ENCODE measurements at regions not wholly inside any gene's neighbourhood (a gene's known extent, or its start where the extent isn't known, plus 50 kb on each side); places are given as distances from the start of the nearest gene placed in this dataset.
A peak's percentile ranks its signal among the peaks of the same experiment; 100 is the strongest.
"Not testable (repeated sequence)": the region's sequence is repeated elsewhere in the genome, so short reads cannot be mapped to it uniquely, and the experiment has no call there.

- H3K36me3 ChIP-seq (ENCODE audit: control insufficient read depth, insufficient read depth, low read length); H3K9me3 ChIP-seq (ENCODE audit: control insufficient read depth, insufficient read depth, low read length): not testable (repeated sequence)
- H3K4me1 ChIP-seq (ENCODE audit: control insufficient read depth, insufficient read depth, low read length) = peaks cover 49% of the 10 kb centered on the region
- H3K27me3 ChIP-seq (ENCODE audit: control insufficient read depth, insufficient read depth, low read length) = peaks cover 22% of the 10 kb centered on the region
- H3K4me3 ChIP-seq (ENCODE audit: low read depth, low read length) = peak overlapping the region; percentile 46
- peak overlapping the region; percentile 76 for H3K27ac ChIP-seq (ENCODE audit: low read depth, low read length)
- 0 out of 2 replicates have a peak overlapping the region, but pooled peaks have one; percentile 38 for H3K9ac ChIP-seq (ENCODE audit: low read depth, low read length)
Observed at GRCh38 chr6:120931520-120932180, 402.6 kb downstream of the TBC1D32 start.

- peak overlapping the region; percentile 31; the same call in 1 of the 2 replicates for H3K9ac ChIP-seq (ENCODE audit: low read depth, low read length)
- H3K4me1 ChIP-seq (ENCODE audit: control insufficient read depth, insufficient read depth, low read length) = peaks cover 42% of the 10 kb centered on the region
- not testable (repeated sequence) for H3K27ac ChIP-seq (ENCODE audit: low read depth, low read length); H3K4me3 ChIP-seq (ENCODE audit: low read depth, low read length); H3K36me3 ChIP-seq (ENCODE audit: control insufficient read depth, insufficient read depth, low read length); H3K9me3 ChIP-seq (ENCODE audit: control insufficient read depth, insufficient read depth, low read length)
- peaks cover 22% of the 10 kb centered on the region for H3K27me3 ChIP-seq (ENCODE audit: control insufficient read depth, insufficient read depth, low read length)
Observed at GRCh38 chr6:120930500-120930899, 403.8 kb downstream of the TBC1D32 start.

GRCh38 chr6:120924214-120924613, 410.1 kb downstream of the TBC1D32 start:
- Histone ChIP-seq H3K4me3 (ENCODE audit: low read depth, low read length) (no peak overlapping the region), H3K36me3 (ENCODE audit: control insufficient read depth, insufficient read depth, low read length) (no peaks in the 10 kb centered on the region), H3K27me3 (ENCODE audit: control insufficient read depth, insufficient read depth, low read length) (no peaks in the 10 kb centered on the region), H3K9me3 (ENCODE audit: control insufficient read depth, insufficient read depth, low read length) (no peaks in the 10 kb centered on the region), H3K27ac (ENCODE audit: low read depth, low read length) (no peak overlapping the region), H3K4me1 (ENCODE audit: control insufficient read depth, insufficient read depth, low read length) (no peaks in the 10 kb centered on the region), H3K9ac (ENCODE audit: low read depth, low read length) (no peak overlapping the region)

- H3K4me3 ChIP-seq (ENCODE audit: low read depth, low read length) = no peak overlapping the region
- H3K9ac ChIP-seq (ENCODE audit: low read depth, low read length) = no peak overlapping the region
- no peaks in the 10 kb centered on the region for H3K9me3 ChIP-seq (ENCODE audit: control insufficient read depth, insufficient read depth, low read length)
- no peaks in the 10 kb centered on the region for H3K36me3 ChIP-seq (ENCODE audit: control insufficient read depth, insufficient read depth, low read length)
- H3K27me3 ChIP-seq (ENCODE audit: control insufficient read depth, insufficient read depth, low read length) = no peaks in the 10 kb centered on the region
- H3K27ac ChIP-seq (ENCODE audit: low read depth, low read length) = no peak overlapping the region
- H3K4me1 ChIP-seq (ENCODE audit: control insufficient read depth, insufficient read depth, low read length) = no peaks in the 10 kb centered on the region
Observed at GRCh38 chr6:120918137-120918536, 416.1 kb downstream of the TBC1D32 start.

GRCh38 chr6:120916844-120917243, 417.4 kb downstream of the TBC1D32 start:
- Histone ChIP-seq H3K27me3 (ENCODE audit: control insufficient read depth, insufficient read depth, low read length) (no peaks in the 10 kb centered on the region), H3K4me3 (ENCODE audit: low read depth, low read length) (no peak overlapping the region), H3K9me3 (ENCODE audit: control insufficient read depth, insufficient read depth, low read length) (no peaks in the 10 kb centered on the region), H3K27ac (ENCODE audit: low read depth, low read length) (no peak overlapping the region), H3K9ac (ENCODE audit: low read depth, low read length) (no peak overlapping the region), H3K4me1 (ENCODE audit: control insufficient read depth, insufficient read depth, low read length) (no peaks in the 10 kb centered on the region), H3K36me3 (ENCODE audit: control insufficient read depth, insufficient read depth, low read length) (no peaks in the 10 kb centered on the region)

GRCh38 chr6:120913486-120913885, 420.8 kb downstream of the TBC1D32 start:
- no peaks in the 10 kb centered on the region for H3K27me3 ChIP-seq (ENCODE audit: control insufficient read depth, insufficient read depth, low read length)
- no peaks in the 10 kb centered on the region for H3K4me1 ChIP-seq (ENCODE audit: control insufficient read depth, insufficient read depth, low read length)
- H3K9me3 ChIP-seq (ENCODE audit: control insufficient read depth, insufficient read depth, low read length) = no peaks in the 10 kb centered on the region
- H3K4me3 ChIP-seq (ENCODE audit: low read depth, low read length) = no peak overlapping the region
- H3K9ac ChIP-seq (ENCODE audit: low read depth, low read length) = no peak overlapping the region
- no peaks in the 10 kb centered on the region for H3K36me3 ChIP-seq (ENCODE audit: control insufficient read depth, insufficient read depth, low read length)
- no peak overlapping the region for H3K27ac ChIP-seq (ENCODE audit: low read depth, low read length)

- H3K27ac ChIP-seq (ENCODE audit: low read depth, low read length) = no peak overlapping the region
- no peak overlapping the region for H3K9ac ChIP-seq (ENCODE audit: low read depth, low read length)
- H3K4me1 ChIP-seq (ENCODE audit: control insufficient read depth, insufficient read depth, low read length) = no peaks in the 10 kb centered on the region
- H3K9me3 ChIP-seq (ENCODE audit: control insufficient read depth, insufficient read depth, low read length) = no peaks in the 10 kb centered on the region
- H3K4me3 ChIP-seq (ENCODE audit: low read depth, low read length) = no peak overlapping the region
- no peaks in the 10 kb centered on the region for H3K27me3 ChIP-seq (ENCODE audit: control insufficient read depth, insufficient read depth, low read length)
- no peaks in the 10 kb centered on the region for H3K36me3 ChIP-seq (ENCODE audit: control insufficient read depth, insufficient read depth, low read length)
Observed at GRCh38 chr6:120908767-120909166, 425.5 kb downstream of the TBC1D32 start.

GRCh38 chr6:120903836-120904235, 430.4 kb downstream of the TBC1D32 start:
- Histone ChIP-seq H3K4me1 (ENCODE audit: control insufficient read depth, insufficient read depth, low read length) (no peaks in the 10 kb centered on the region), H3K9ac (ENCODE audit: low read depth, low read length) (no peak overlapping the region), H3K27ac (ENCODE audit: low read depth, low read length) (no peak overlapping the region), H3K36me3 (ENCODE audit: control insufficient read depth, insufficient read depth, low read length) (no peaks in the 10 kb centered on the region), H3K27me3 (ENCODE audit: control insufficient read depth, insufficient read depth, low read length) (no peaks in the 10 kb centered on the region), H3K4me3 (ENCODE audit: low read depth, low read length) (no peak overlapping the region), H3K9me3 (ENCODE audit: control insufficient read depth, insufficient read depth, low read length) (no peaks in the 10 kb centered on the region)

- Histone ChIP-seq H3K9me3 (ENCODE audit: control insufficient read depth, insufficient read depth, low read length) (no peaks in the 10 kb centered on the region), H3K4me3 (ENCODE audit: low read depth, low read length) (no peak overlapping the region), H3K4me1 (ENCODE audit: control insufficient read depth, insufficient read depth, low read length) (no peaks in the 10 kb centered on the region), H3K27ac (ENCODE audit: low read depth, low read length) (no peak overlapping the region), H3K36me3 (ENCODE audit: control insufficient read depth, insufficient read depth, low read length) (no peaks in the 10 kb centered on the region), H3K9ac (ENCODE audit: low read depth, low read length) (no peak overlapping the region), H3K27me3 (ENCODE audit: control insufficient read depth, insufficient read depth, low read length) (no peaks in the 10 kb centered on the region)
Observed at GRCh38 chr6:120899932-120900331, 434.3 kb downstream of the TBC1D32 start.

GRCh38 chr6:120894077-120894476, 440.2 kb downstream of the TBC1D32 start:
- Histone ChIP-seq H3K4me3 (ENCODE audit: low read depth, low read length) (no peak overlapping the region), H3K9me3 (ENCODE audit: control insufficient read depth, insufficient read depth, low read length) (no peaks in the 10 kb centered on the region; the same call in 1 of the 2 replicates), H3K4me1 (ENCODE audit: control insufficient read depth, insufficient read depth, low read length) (no peaks in the 10 kb centered on the region), H3K27ac (ENCODE audit: low read depth, low read length) (no peak overlapping the region), H3K9ac (ENCODE audit: low read depth, low read length) (no peak overlapping the region), H3K27me3 (ENCODE audit: control insufficient read depth, insufficient read depth, low read length) (no peaks in the 10 kb centered on the region), H3K36me3 (ENCODE audit: control insufficient read depth, insufficient read depth, low read length) (no peaks in the 10 kb centered on the region)

- Histone ChIP-seq H3K27ac (ENCODE audit: low read depth, low read length) (no peak overlapping the region), H3K27me3 (ENCODE audit: control insufficient read depth, insufficient read depth, low read length) (no peaks in the 10 kb centered on the region), H3K4me3 (ENCODE audit: low read depth, low read length) (no peak overlapping the region), H3K36me3 (ENCODE audit: control insufficient read depth, insufficient read depth, low read length) (no peaks in the 10 kb centered on the region), H3K9ac (ENCODE audit: low read depth, low read length) (no peak overlapping the region), H3K4me1 (ENCODE audit: control insufficient read depth, insufficient read depth, low read length) (no peaks in the 10 kb centered on the region), H3K9me3 (ENCODE audit: control insufficient read depth, insufficient read depth, low read length) (no peaks in the 10 kb centered on the region)
Observed at GRCh38 chr6:120876931-120877330, 457.3 kb downstream of the TBC1D32 start.

All from HUES48 (cell line).